ENCODE measurements at regions not wholly inside any gene's neighbourhood (a gene's known extent, or its start where the extent isn't known, plus 50 kb on each side); places are given as distances from the start of the nearest gene placed in this dataset.

GRCh38 chr2:18243816-18244215 lies 316.6 kb downstream of the RDH14 start:
- DNase-seq (no peak), ATAC-seq (ENCODE audit: poor library complexity) (no peak)
- intact Hi-C loops (cut with DNase I) = no loop called here

GRCh38 chr2:18242716-18243115 lies 317.7 kb downstream of the RDH14 start:
- intact Hi-C loops (cut with DNase I) = no loop called here
- ATAC-seq (ENCODE audit: poor library complexity) (no peak), DNase-seq (no peak)

GRCh38 chr2:18238209-18238608 lies 322.2 kb downstream of the RDH14 start:
- no peak for DNase-seq
- no peak for ATAC-seq (ENCODE audit: poor library complexity)
- intact Hi-C loops (cut with DNase I) = no loop called here

GRCh38 chr2:18237298-18237697 lies 323.2 kb downstream of the RDH14 start:
- ATAC-seq (ENCODE audit: poor library complexity) = no peak
- intact Hi-C loops (cut with DNase I) = no loop called here

DNA sequence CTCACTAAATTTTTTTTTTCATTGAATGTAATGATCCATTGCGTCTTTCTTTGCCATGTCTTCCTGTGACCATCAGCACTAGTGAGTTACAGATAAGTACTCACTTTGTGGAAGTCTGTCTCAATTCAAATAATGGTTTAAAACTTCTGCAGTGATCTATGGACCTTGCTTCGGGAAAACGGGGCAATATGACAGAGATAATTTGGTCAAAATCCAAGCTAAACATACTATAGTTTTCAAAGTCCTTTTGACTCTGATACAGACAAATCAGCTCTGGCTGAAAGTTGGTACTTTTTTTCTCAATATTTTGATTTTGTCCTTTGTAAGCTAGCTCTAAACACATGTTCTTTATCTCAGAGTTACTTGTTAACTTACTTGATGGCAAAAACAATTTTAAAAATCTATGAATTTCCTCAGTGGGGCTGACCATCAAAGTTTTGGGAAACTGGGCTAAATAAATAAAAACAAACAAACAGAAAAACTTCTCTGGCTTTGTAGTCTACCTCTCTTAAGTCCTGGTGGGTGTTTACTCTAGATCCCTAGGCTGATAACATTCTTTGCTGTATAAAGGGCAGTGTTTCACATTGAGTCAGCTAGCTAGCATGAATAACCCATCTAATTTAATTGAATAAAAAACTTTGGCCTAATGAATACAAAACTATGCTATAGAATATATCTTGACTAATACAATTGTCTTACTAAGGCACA lies 327.6 kb downstream of the RDH14 start:
- intact Hi-C loops (cut with DNase I) = no loop called here
- no peak for ATAC-seq (ENCODE audit: poor library complexity)
- no peak for DNase-seq

More at GRCh38 chr2:18237298-18237697, 323.2 kb downstream of the RDH14 start:
- DNase-seq = no peak

GRCh38 chr2:18230668-18231067 lies 329.8 kb downstream of the RDH14 start:
- no peak for ATAC-seq (ENCODE audit: poor library complexity)
- intact Hi-C loops (cut with DNase I) = no loop called here
- DNase-seq = no peak

DNA sequence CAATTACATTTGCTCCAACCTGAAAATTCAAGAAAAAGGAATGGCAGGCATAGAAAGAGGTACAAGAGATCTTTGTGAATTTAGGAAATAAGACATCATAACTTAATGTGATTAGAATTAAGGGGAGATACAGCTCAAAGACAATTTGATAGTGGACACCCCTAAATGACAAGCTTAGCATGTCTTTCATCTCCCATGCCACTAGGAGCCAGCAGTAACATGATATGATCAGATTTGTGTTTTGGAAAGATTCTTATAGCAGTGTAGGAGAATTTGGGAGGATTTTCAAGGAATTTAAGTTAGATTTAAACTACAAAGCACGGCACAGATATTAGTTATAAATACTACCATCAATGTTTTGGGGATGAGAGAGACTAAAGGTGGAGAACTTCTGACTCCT lies 340.8 kb downstream of the RDH14 start:
- no peak for ATAC-seq (ENCODE audit: poor library complexity)
- intact Hi-C loops (cut with DNase I) = no loop called here

DNA sequence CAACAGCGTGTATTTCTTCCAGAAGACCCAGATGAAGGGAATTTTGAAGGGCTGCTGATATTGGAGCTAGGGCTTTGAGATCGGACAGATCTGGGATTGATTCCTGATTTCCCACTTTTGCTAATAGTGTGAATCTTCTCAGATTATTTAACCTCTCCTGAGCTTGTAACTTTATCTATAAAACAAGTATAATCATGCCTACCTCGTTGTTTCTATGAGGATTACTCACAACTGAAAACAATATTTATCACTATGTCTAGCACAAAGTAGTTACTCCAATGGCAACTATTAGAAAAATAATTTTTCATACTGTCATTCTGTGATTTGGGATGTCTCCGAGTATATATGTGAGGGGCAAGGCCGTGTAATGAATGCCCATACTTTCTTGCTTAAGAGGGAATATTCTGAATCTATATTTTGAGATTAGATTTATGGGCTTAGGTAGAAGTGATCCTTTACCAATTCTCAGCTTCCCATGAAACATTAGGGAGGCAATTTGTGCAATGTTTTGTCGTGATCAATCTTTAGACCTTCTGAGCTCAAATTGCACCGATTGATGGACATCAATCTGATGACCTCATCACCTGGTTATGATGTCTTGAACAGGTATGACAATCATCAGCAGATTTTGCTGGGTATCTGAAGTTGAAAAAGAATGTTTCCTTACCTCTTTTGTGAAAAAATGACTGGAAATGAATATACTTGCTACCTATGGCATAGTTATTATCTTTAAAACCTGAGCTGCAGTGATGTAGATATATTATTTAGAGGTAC lies 339.9 kb downstream of the KCNS3 start:
- intact Hi-C loops (cut with DNase I) = no loop called here
- no peak for ATAC-seq (ENCODE audit: poor library complexity)
- DNase-seq = no peak

More for the DNA sequence above, 340.8 kb downstream of the RDH14 start:
- DNase-seq = no peak

DNA sequence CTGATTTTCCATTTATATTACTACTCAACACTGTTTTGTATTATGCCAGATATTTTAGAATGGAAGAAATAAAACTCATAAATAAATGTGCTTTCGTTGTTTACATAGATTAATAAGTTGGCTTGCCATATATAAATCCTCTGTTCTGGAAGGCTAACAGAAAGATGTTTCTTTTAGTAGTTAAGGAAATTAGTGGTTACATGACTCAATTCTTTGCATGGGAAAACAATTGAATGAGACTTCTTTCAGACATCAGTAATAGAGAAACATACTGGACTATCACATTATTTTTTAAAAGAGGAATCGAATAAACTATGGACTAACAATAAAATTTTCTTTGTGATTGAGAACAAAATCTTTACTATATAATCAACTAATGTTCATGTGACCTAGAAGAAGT lies 336.5 kb downstream of the KCNS3 start:
- intact Hi-C loops (cut with DNase I) = no loop called here
- no peak for ATAC-seq (ENCODE audit: poor library complexity)
- DNase-seq = no peak

- ATAC-seq (ENCODE audit: poor library complexity) (no peak), DNase-seq (no peak)
- intact Hi-C loops (cut with DNase I) = no loop called here
Observed at GRCh38 chr2:18213986-18214385, 335.5 kb downstream of the KCNS3 start.

- no peak for DNase-seq
- no peak for ATAC-seq (ENCODE audit: poor library complexity)
- intact Hi-C loops (cut with DNase I) = no loop called here
Observed at GRCh38 chr2:18209934-18210639, 331.6 kb downstream of the KCNS3 start.

DNA sequence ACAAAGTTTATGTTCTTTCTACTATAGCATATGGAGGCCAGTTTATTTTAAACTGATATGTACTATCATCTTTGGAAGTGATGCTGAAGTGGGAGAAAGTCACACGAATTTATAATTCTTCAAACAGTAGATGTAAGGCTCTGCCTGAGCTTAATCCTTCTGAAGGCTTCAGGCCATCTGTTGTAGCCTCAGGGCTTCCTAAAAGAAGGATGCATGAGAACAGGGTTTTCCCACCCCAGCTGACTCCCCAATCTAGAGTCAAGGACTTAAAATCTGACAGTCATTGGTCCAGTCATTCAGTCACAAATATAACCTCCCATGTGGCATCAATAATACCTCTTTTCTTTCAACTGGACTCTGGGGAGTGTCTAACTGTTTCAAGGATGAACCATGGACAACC lies 330.5 kb downstream of the KCNS3 start:
- no peak for DNase-seq
- no peak for ATAC-seq (ENCODE audit: poor library complexity)
- intact Hi-C loops (cut with DNase I) = no loop called here

DNA sequence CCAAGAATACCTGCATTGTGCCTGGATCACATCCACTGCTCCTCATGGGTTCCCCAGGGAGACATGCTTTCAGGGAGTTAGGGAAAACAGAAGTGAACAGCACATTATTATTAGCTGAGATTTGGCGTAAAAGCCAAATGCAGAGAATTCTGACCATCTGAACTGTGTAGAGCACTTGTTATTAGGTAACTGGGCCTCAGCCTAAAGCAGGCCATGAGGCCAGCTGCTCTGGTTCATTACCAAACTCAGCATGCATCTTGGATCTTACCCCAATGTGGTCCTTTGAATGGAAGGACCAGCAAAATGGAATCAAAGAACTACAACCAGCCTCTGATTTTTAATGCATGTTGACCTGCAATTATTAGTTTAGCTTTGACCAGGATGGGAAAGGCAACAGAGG lies 322.3 kb downstream of the KCNS3 start:
- ATAC-seq (ENCODE audit: poor library complexity) = no peak
- DNase-seq = no peak

GRCh38 chr2:18198677-18199076 lies 320.2 kb downstream of the KCNS3 start:
- DNase-seq (no peak), ATAC-seq (ENCODE audit: poor library complexity) (no peak)
- intact Hi-C loops (cut with DNase I) = no loop called here

More for the DNA sequence above, 322.3 kb downstream of the KCNS3 start:
- intact Hi-C loops (cut with DNase I) = no loop called here

- intact Hi-C loops (cut with DNase I) = no loop called here
- DNase-seq (no peak), ATAC-seq (ENCODE audit: poor library complexity) (no peak)
Observed at GRCh38 chr2:18194161-18194560, 315.7 kb downstream of the KCNS3 start.

DNA sequence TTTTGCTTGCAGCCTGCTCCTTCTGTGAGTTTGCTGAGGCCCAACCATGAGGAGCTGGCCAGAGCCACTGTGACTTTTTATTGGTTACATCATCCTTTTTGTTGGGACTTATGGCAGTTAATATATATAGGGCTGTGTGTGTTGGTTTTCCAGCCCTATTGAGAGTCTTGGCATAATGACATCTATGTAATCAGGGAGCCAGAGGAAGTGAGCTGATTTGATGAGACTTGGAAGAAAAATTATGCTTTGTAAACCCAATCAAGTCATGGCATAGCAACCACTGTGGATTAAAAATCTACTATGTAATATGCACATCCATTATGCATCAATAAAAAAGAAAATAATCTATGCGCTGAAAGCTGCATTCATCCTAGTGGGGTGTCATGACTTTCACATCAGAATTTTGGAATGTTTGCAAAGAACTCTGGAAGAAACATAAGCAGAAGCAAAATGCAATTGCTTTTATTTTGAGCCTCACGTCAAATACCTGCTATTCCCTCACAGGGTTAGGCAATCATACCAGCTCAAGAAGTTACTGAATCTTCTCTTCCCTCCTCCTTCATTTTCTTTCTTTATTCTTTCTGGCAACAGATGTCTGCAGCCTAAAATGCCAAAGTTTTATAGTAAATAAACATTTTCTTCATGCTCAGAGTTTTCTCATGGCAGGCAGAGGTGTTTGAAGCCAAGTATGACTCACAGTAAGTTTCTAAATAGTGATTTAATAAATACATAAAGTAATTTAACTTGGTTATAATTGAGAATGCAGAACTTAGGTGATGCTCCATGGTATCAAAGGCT lies 308.5 kb downstream of the KCNS3 start:
- DNase-seq (no peak), ATAC-seq (ENCODE audit: poor library complexity) (no peak)
- intact Hi-C loops (cut with DNase I) = no loop called here

- no peak for DNase-seq
- intact Hi-C loops (cut with DNase I) = no loop called here
- ATAC-seq (ENCODE audit: poor library complexity) = no peak
Observed at GRCh38 chr2:18182861-18183260, 304.4 kb downstream of the KCNS3 start.

DNA sequence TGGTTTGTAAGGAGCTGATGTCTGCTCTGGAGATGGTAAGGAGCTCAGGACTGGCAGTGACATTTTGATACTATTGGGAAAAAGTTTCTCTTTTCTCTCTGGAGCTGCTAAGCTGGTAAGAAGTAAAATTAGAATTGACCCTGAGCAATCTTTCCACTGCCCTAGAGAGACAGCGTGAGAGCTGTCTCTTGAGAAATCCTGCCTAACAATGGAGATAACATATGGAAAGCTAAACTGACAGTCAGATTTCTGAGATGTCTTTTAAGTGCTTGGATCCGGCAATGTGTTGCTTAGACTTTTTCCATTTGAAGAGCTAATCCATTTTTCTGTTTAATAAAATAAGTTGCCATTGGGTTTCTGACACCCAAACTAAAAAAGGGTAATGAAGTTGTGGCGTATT lies 302.4 kb downstream of the KCNS3 start:
- intact Hi-C loops (cut with DNase I) = no loop called here
- DNase-seq (no peak), ATAC-seq (ENCODE audit: poor library complexity) (no peak)

- intact Hi-C loops (cut with DNase I) = no loop called here
- no peak for ATAC-seq (ENCODE audit: poor library complexity)
Observed at GRCh38 chr2:18180031-18180610, 301.7 kb downstream of the KCNS3 start.

More at GRCh38 chr2:18180031-18180610, 301.7 kb downstream of the KCNS3 start:
- DNase-seq = no peak
